Prostate gland (tissue), 2 donors: ENCODE measurements at regions not wholly inside any gene's neighbourhood (a gene's known extent, or its start where the extent isn't known, plus 50 kb on each side); places are given as distances from the start of the nearest gene placed in this dataset.

ENCODE experiments used
- DNase-seq: peaks from one replicate; pipeline ENCODE4 v3.0.0-alpha.2; 2019; ENCODE audit warnings: low spot score
- H3K27ac ChIP-seq, 2 donors: fragments of 200-600 bp; sonication (generic); 2 replicates each; pipeline ENCODE4 v1.5.1; 2017 to 2019
- H3K27me3 ChIP-seq: fragments of 200-600 bp; sonication (generic); replicated peaks from 2 replicates; pipeline ENCODE4 v1.5.1; 2019; ENCODE audit not compliant: insufficient read depth
- H3K36me3 ChIP-seq, 2 donors: fragments of 200-600 bp; sonication (generic); 1 replicate in 1 of 2; 2 replicates in 1 of 2; pipeline versions ENCODE4 v1.5.1 to v1.8.1; 2017 to 2019
- H3K4me1 ChIP-seq: fragments of 200-600 bp; sonication (generic); replicated peaks from 2 replicates; pipeline ENCODE4 v1.5.1; 2019
- H3K4me3 ChIP-seq, 2 donors: fragments of 200-600 bp; sonication (generic); 2 replicates each; pipeline ENCODE4 v1.5.1; 2017 to 2019
- H3K9me3 ChIP-seq: fragments of 200-600 bp; sonication (generic); 2 replicates; pipeline ENCODE4 v1.5.1; 2017
- POLR2A ChIP-seq: fragments of 450-650 bp; IDR thresholded peaks from one replicate; pipeline ENCODE4 v1.6.1; 2016; ENCODE audit warnings: antibody characterized with exemption, mild to moderate bottlenecking
- POLR2AphosphoS5 ChIP-seq: sonication (generic); formaldehyde crosslinking; IDR thresholded peaks from one replicate; pipeline ENCODE4 v1.6.1; 2017; ENCODE audit warnings: antibody characterized with exemption
- WGBS: methylation state at CpG from one replicate; pipeline ENCODE4 v1.1.5; 2018; 5-methylcytosine and 5-hydroxymethylcytosine counted together
- intact Hi-C: fragments of 100-400 bp; cut with DNase I; formaldehyde crosslinking; loops from one replicate; pipeline ENCODE4 v1.14.2; 2022
- TF ChIP-seq, protein P1 (sequence below), 4 experiments: fragments of 200-600 bp in 2 of 4; fragments of 450-650 bp in 2 of 4; sonication (generic) in 2 of 4; IDR thresholded peaks; 1 replicate in 3 of 4; 2 replicates in 1 of 4; pipeline ENCODE4 v1.5.1; 2016 to 2019; ENCODE audit warnings: antibody characterized with exemption in 4 of 4, mild to moderate bottlenecking in 2 of 4, moderate library complexity in 2 of 4

DNA sequence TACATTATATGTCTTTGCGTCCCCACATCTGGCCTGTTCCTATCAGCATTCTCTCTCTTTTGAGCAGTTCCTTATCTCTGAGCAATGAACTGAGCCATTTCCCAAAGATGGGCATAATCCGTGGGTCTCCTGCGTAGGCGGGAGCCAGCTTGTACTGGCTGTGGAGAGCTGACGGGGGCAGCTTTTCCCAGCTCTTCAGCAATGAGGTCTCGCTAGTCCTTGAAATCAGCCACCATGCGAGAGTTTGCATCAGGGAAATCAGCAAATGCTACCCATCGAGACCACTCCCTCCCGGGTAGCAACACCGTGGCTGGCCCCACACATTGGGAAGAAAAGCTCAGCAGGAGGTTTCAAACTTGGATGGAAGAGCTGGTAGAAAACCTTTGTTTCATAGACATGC, 51.9 kb upstream of the FAM180A start:
- Histone ChIP-seq H3K27me3 (no peaks in the 10 kb centered on the region), H3K36me3 (no peaks in the 10 kb centered on the region), H3K4me1 (peaks cover 7% of the 10 kb centered on the region), H3K9me3 (no peaks in the 10 kb centered on the region), H3K27ac (no peak overlapping the region), H3K4me3 (no peak overlapping the region)
- no peak for DNase-seq
- TF ChIP-seq, protein P1, sequence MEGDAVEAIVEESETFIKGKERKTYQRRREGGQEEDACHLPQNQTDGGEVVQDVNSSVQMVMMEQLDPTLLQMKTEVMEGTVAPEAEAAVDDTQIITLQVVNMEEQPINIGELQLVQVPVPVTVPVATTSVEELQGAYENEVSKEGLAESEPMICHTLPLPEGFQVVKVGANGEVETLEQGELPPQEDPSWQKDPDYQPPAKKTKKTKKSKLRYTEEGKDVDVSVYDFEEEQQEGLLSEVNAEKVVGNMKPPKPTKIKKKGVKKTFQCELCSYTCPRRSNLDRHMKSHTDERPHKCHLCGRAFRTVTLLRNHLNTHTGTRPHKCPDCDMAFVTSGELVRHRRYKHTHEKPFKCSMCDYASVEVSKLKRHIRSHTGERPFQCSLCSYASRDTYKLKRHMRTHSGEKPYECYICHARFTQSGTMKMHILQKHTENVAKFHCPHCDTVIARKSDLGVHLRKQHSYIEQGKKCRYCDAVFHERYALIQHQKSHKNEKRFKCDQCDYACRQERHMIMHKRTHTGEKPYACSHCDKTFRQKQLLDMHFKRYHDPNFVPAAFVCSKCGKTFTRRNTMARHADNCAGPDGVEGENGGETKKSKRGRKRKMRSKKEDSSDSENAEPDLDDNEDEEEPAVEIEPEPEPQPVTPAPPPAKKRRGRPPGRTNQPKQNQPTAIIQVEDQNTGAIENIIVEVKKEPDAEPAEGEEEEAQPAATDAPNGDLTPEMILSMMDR (IDR thresholded peaks at IDR 0.05): no peak
- no peak for TF ChIP-seq POLR2AphosphoS5
- no peak for TF ChIP-seq POLR2A
- intact Hi-C loops: loop anchor here (2.0 to 10.0 kb wide), 3 partner anchors 128 to 1654 kb away; no protein-coding TSS in a partner anchor
- WGBS: 74% methylated on average over 10 of the region's 10 CpGs

DNA sequence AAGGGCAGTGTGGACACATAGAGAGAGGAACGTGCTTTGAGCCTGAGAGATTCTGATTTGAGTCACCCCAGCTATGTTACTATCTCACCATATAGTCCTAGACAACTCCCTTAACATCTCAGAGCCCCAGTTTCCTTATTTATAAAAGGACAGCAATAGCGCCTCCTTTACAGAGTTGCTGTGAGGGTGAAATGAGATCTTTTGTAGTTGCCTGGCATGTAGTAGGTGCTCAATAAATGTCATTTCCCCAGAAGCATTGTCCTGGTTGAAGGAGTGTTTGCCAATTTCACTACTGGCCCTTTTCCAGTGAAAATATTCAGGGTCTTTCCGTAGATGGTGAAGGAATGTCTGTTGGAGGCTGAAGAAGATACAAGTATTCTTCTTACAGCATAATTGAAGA, 51.3 kb upstream of the FAM180A start:
- intact Hi-C loops: loop anchor here (2.0 to 10.0 kb wide), 3 partner anchors 128 to 1655 kb away; no protein-coding TSS in a partner anchor
- DNase-seq: no peak
- no peak overlapping the region for H3K4me3 ChIP-seq
- H3K4me1 ChIP-seq: peaks cover 7% of the 10 kb centered on the region
- TF ChIP-seq, protein P1 (IDR thresholded peaks at IDR 0.05): no peak
- TF ChIP-seq POLR2A (no peak), POLR2AphosphoS5 (no peak)
- WGBS: 67% methylated on average over 3 of the region's 3 CpGs
- no peaks in the 10 kb centered on the region for H3K36me3 ChIP-seq
- no peak overlapping the region for H3K27ac ChIP-seq
- H3K9me3 ChIP-seq: no peaks in the 10 kb centered on the region
- H3K27me3 ChIP-seq: no peaks in the 10 kb centered on the region
